ENCODE measurements at regions not wholly inside any gene's neighbourhood (a gene's known extent, or its start where the extent isn't known, plus 50 kb on each side); places are given as distances from the start of the nearest gene placed in this dataset.

GRCh38 chr1:102151242-102151641 lies 154.5 kb upstream of the OLFM3 start:
- Histone ChIP-seq H3K36me3 (ENCODE audit: control insufficient read depth, insufficient read depth, low read length) (no peaks in the 10 kb centered on the region), H3K4me1 (no peaks in the 10 kb centered on the region), H3K9me3 (no peaks in the 10 kb centered on the region), H3K4me3 (ENCODE audit: low read depth, low read length) (no peak overlapping the region), H3K27me3 (replicated peaks; ENCODE audit: control insufficient read depth, insufficient read depth, low read length) (no peaks in the 10 kb centered on the region)
- Mint-ChIP-seq H3K9me3 (ENCODE audit: unreplicated experiment) (no peaks in the 10 kb centered on the region), H3K27ac (ENCODE audit: unreplicated experiment) (no peak overlapping the region), H3K4me3 (ENCODE audit: unreplicated experiment) (no peak overlapping the region), H3K36me3 (ENCODE audit: insufficient read depth, unreplicated experiment) (no peaks in the 10 kb centered on the region), H3K4me1 (ENCODE audit: low read depth, unreplicated experiment) (no peaks in the 10 kb centered on the region), H3K27me3 (ENCODE audit: insufficient read depth, unreplicated experiment) (no peaks in the 10 kb centered on the region)
- TF ChIP-seq CTCF (IDR thresholded peaks at IDR 0.05; ENCODE audit: insufficient read depth in 1 of 2, low read depth in 1 of 2, low read length in 1 of 2, severe bottlenecking in 1 of 2, unreplicated experiment in 1 of 2) = no peak
- no TSS peak for BruUV-seq (replicated peaks)
- intact Hi-C loops (cut with micrococcal nuclease; ENCODE audit: unreplicated experiment) = no loop called here
- DNase-seq = no peak
- ChIA-PET CTCF (no interaction called here), POLR2A (no interaction called here)

GRCh38 chr1:102120910-102121309 lies 124.2 kb upstream of the OLFM3 start:
- POLR2A ChIA-PET = no interaction called here
- H3K9me3 Mint-ChIP-seq (ENCODE audit: unreplicated experiment) = no peaks in the 10 kb centered on the region

GRCh38 chr1:102118150-102118549 lies 121.4 kb upstream of the OLFM3 start:
- Histone ChIP-seq H3K36me3 (ENCODE audit: control insufficient read depth, insufficient read depth, low read length) (no peaks in the 10 kb centered on the region), H3K27me3 (replicated peaks; ENCODE audit: control insufficient read depth, insufficient read depth, low read length) (no peaks in the 10 kb centered on the region), H3K4me1 (no peaks in the 10 kb centered on the region), H3K9me3 (no peaks in the 10 kb centered on the region), H3K4me3 (ENCODE audit: low read depth, low read length) (no peak overlapping the region)
- Mint-ChIP-seq H3K27ac (ENCODE audit: unreplicated experiment) (no peak overlapping the region), H3K4me3 (ENCODE audit: unreplicated experiment) (no peak overlapping the region), H3K4me1 (ENCODE audit: low read depth, unreplicated experiment) (no peaks in the 10 kb centered on the region), H3K27me3 (ENCODE audit: insufficient read depth, unreplicated experiment) (no peaks in the 10 kb centered on the region), H3K9me3 (ENCODE audit: unreplicated experiment) (no peaks in the 10 kb centered on the region), H3K36me3 (ENCODE audit: insufficient read depth, unreplicated experiment) (no peaks in the 10 kb centered on the region)
- DNase-seq = no peak
- intact Hi-C loops (cut with micrococcal nuclease; ENCODE audit: unreplicated experiment) = no loop called here
- POLR2A ChIA-PET = no interaction called here
- CTCF ChIA-PET = no interaction called here
- BruUV-seq (replicated peaks) = no TSS peak
- no peak for TF ChIP-seq CTCF (IDR thresholded peaks at IDR 0.05; ENCODE audit: insufficient read depth in 1 of 2, low read depth in 1 of 2, low read length in 1 of 2, severe bottlenecking in 1 of 2, unreplicated experiment in 1 of 2)

More at GRCh38 chr1:102120910-102121309, 124.2 kb upstream of the OLFM3 start:
- no peaks in the 10 kb centered on the region for H3K27me3 Mint-ChIP-seq (ENCODE audit: insufficient read depth, unreplicated experiment)
- H3K4me1 Mint-ChIP-seq (ENCODE audit: low read depth, unreplicated experiment) = no peaks in the 10 kb centered on the region
- Histone ChIP-seq H3K36me3 (ENCODE audit: control insufficient read depth, insufficient read depth, low read length) (no peaks in the 10 kb centered on the region), H3K4me3 (ENCODE audit: low read depth, low read length) (no peak overlapping the region), H3K4me1 (no peaks in the 10 kb centered on the region), H3K27me3 (replicated peaks; ENCODE audit: control insufficient read depth, insufficient read depth, low read length) (no peaks in the 10 kb centered on the region), H3K9me3 (no peaks in the 10 kb centered on the region)
- no peak for DNase-seq
- no peak for TF ChIP-seq CTCF (IDR thresholded peaks at IDR 0.05; ENCODE audit: insufficient read depth in 1 of 2, low read depth in 1 of 2, low read length in 1 of 2, severe bottlenecking in 1 of 2, unreplicated experiment in 1 of 2)
- no peak overlapping the region for H3K27ac Mint-ChIP-seq (ENCODE audit: unreplicated experiment)
- no peaks in the 10 kb centered on the region for H3K36me3 Mint-ChIP-seq (ENCODE audit: insufficient read depth, unreplicated experiment)
- no TSS peak for BruUV-seq (replicated peaks)
- intact Hi-C loops (cut with micrococcal nuclease; ENCODE audit: unreplicated experiment) = no loop called here
- CTCF ChIA-PET = no interaction called here
- no peak overlapping the region for H3K4me3 Mint-ChIP-seq (ENCODE audit: unreplicated experiment)

Data from Caco-2 (cell line).